HEK293T (cell line): ENCODE measurements at regions not wholly inside any gene's neighbourhood (a gene's known extent, or its start where the extent isn't known, plus 50 kb on each side); places are given as distances from the start of the nearest gene placed in this dataset.

Experiments
- ARNT ChIP-seq: fragments of 450-650 bp; IDR thresholded peaks from 2 replicates; pipeline ENCODE4 v1.6.1; 2017; ENCODE audit warnings: mild to moderate bottlenecking
- BHLHE40 ChIP-seq: fragments of 450-650 bp; IDR thresholded peaks from 2 replicates; pipeline ENCODE4 v1.6.1; 2016; ENCODE audit warnings: mild to moderate bottlenecking, moderate library complexity, borderline replicate concordance
- CTBP1 ChIP-seq: fragments of 450-650 bp; IDR thresholded peaks from 2 replicates; pipeline ENCODE4 v1.6.1; 2016; ENCODE audit warnings: borderline replicate concordance
- FOXK2 ChIP-seq: fragments of 450-650 bp; IDR thresholded peaks from 2 replicates; pipeline ENCODE4 v1.6.1; 2016; ENCODE audit warnings: mild to moderate bottlenecking
- HDGF ChIP-seq: fragments of 450-650 bp; IDR thresholded peaks from 2 replicates; pipeline ENCODE4 v1.6.1; 2017; ENCODE audit warnings: antibody characterized with exemption, borderline replicate concordance
- L3MBTL2 ChIP-seq: fragments of 450-650 bp; conservative IDR thresholded peaks from 2 replicates; pipeline ENCODE4 v1.6.1; 2016; ENCODE audit warnings: mild to moderate bottlenecking
- LEF1 ChIP-seq: fragments of 450-650 bp; IDR thresholded peaks from 2 replicates; pipeline ENCODE4 v1.6.1; 2017; ENCODE audit warnings: mild to moderate bottlenecking, borderline replicate concordance
- NFRKB ChIP-seq: fragments of 450-650 bp; IDR thresholded peaks from 2 replicates; pipeline ENCODE4 v1.6.1; 2016; ENCODE audit warnings: mild to moderate bottlenecking, moderate library complexity
- SP1 ChIP-seq: fragments of 450-650 bp; IDR thresholded peaks from 2 replicates; pipeline ENCODE4 v1.6.1; 2017
- SUZ12 ChIP-seq: fragments of 450-650 bp; IDR thresholded peaks from 2 replicates; pipeline ENCODE4 v1.6.1; 2016; ENCODE audit warnings: mild to moderate bottlenecking
- TARDBP ChIP-seq: fragments of 450-650 bp; IDR thresholded peaks from 2 replicates; pipeline ENCODE4 v1.6.1; 2016
- ZNF384 ChIP-seq: fragments of 450-650 bp; IDR thresholded peaks from 2 replicates; pipeline ENCODE4 v1.6.1; 2016
- TF ChIP-seq, protein P1 (sequence below): fragments of 450-650 bp; IDR thresholded peaks from 2 replicates; pipeline ENCODE4 v1.6.1; 2016

DNA sequence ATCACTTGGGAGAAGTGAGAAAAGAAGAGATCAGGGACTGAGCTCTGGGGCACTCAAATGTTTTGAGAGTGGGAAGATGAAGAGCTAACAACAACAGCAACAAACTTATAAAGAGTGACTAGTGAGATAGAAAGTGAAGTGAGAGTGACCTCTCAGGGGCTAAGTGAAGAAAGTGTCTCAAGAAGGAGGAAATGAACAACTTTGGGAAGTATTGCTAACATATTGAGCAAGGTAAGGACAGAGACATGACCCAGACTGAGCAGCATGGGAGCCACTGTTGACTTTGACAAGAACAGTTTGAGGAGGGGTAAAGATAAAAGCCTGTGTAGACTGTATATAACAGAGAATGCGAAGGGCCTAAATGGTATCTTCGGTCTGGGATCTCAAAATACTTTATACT is 155.1 kb upstream of the BTG1 start:
- no peak for TF ChIP-seq CTBP1
- TF ChIP-seq NFRKB: no peak
- TF ChIP-seq ZNF384: no peak
- no peak for TF ChIP-seq SP1
- TF ChIP-seq BHLHE40: no peak
- no peak for TF ChIP-seq SUZ12
- TF ChIP-seq FOXK2: no peak
- TF ChIP-seq ARNT: no peak
- TF ChIP-seq LEF1: no peak
- no peak for TF ChIP-seq TARDBP
- TF ChIP-seq, protein P1, sequence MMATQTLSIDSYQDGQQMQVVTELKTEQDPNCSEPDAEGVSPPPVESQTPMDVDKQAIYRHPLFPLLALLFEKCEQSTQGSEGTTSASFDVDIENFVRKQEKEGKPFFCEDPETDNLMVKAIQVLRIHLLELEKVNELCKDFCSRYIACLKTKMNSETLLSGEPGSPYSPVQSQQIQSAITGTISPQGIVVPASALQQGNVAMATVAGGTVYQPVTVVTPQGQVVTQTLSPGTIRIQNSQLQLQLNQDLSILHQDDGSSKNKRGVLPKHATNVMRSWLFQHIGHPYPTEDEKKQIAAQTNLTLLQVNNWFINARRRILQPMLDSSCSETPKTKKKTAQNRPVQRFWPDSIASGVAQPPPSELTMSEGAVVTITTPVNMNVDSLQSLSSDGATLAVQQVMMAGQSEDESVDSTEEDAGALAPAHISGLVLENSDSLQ: no peak
- no peak for TF ChIP-seq L3MBTL2
- no peak for TF ChIP-seq HDGF
